Liver (tissue), 8 donors: ENCODE measurements at regions not wholly inside any gene's neighbourhood (a gene's known extent, or its start where the extent isn't known, plus 50 kb on each side); places are given as distances from the start of the nearest gene placed in this dataset.
"Not testable (repeated sequence)": the region's sequence is repeated elsewhere in the genome, so short reads cannot be mapped to it uniquely, and the experiment has no call there.

Source experiments
- DNase-seq: peaks from one replicate; pipeline ENCODE4 v3.0.0-alpha.2; 2017; ENCODE audit warnings: low spot score
- H3K27ac ChIP-seq, 2 donors: one replicate each; pipeline ENCODE4 v1.7.0; 2013; ENCODE audit warnings: inconsistent platforms in 2 of 2, low read length in 2 of 2, control low read depth in 1 of 2, low read depth in 1 of 2, mild to moderate bottlenecking in 1 of 2
- H3K27me3 ChIP-seq, 4 donors: one replicate each; pipeline versions ENCODE4 v1.6.1 to v1.7.0; 2013; ENCODE audit warnings: low read length in 3 of 4, inconsistent platforms in 1 of 4, mild to moderate bottlenecking in 1 of 4, moderate library complexity in 1 of 4; ENCODE audit not compliant: control insufficient read depth in 4 of 4, insufficient read depth in 4 of 4
- H3K36me3 ChIP-seq, 4 donors: one replicate each; pipeline versions ENCODE4 v1.6.1 to v1.7.0; 2013; ENCODE audit warnings: low read length in 3 of 4, mild to moderate bottlenecking in 3 of 4, low read depth in 1 of 4, moderate library complexity in 1 of 4; ENCODE audit not compliant: control insufficient read depth in 4 of 4, insufficient read depth in 3 of 4
- H3K4me1 ChIP-seq, 4 donors: one replicate each; pipeline versions ENCODE4 v1.6.1 to v1.7.0; 2013; ENCODE audit warnings: low read length in 3 of 4, mild to moderate bottlenecking in 3 of 4, moderate library complexity in 1 of 4; ENCODE audit not compliant: control insufficient read depth in 4 of 4, insufficient read depth in 4 of 4
- H3K4me3 ChIP-seq, 3 donors: one replicate each; pipeline versions ENCODE4 v1.6.1 to v1.7.0; 2013; ENCODE audit warnings: low read length in 3 of 3, control low read depth in 1 of 3, low read depth in 1 of 3, mild to moderate bottlenecking in 1 of 3
- H3K9ac ChIP-seq, 2 donors: one replicate each; pipeline ENCODE4 v1.7.0; 2013; ENCODE audit warnings: low read length in 2 of 2, mild to moderate bottlenecking in 2 of 2, moderate library complexity in 2 of 2, control low read depth in 1 of 2, low read depth in 1 of 2
- H3K9me3 ChIP-seq, 4 donors: one replicate each; pipeline versions ENCODE4 v1.6.1 to v1.7.0; 2013; ENCODE audit warnings: low read length in 3 of 4; ENCODE audit not compliant: control insufficient read depth in 4 of 4
- EGR1 ChIP-seq, 2 donors: IDR thresholded peaks; 2 replicates each; pipeline ENCODE4 v1.6.1; 2016 to 2018; ENCODE audit warnings: antibody characterized with exemption in 2 of 2, low read depth in 2 of 2
- FOXA1 ChIP-seq: IDR thresholded peaks from 2 replicates; pipeline ENCODE4 v1.6.1; 2016; ENCODE audit warnings: antibody characterized with exemption
- FOXA2 ChIP-seq: IDR thresholded peaks from 2 replicates; pipeline ENCODE4 v1.6.1; 2016; ENCODE audit warnings: antibody characterized with exemption
- GABPA ChIP-seq, 2 donors: IDR thresholded peaks in 1 of 2; conservative IDR thresholded peaks in 1 of 2; 2 replicates each; pipeline ENCODE4 v1.6.1; 2016; ENCODE audit warnings: antibody characterized with exemption in 2 of 2, mild to moderate bottlenecking in 1 of 2, moderate library complexity in 1 of 2
- HNF4A ChIP-seq, 2 donors: conservative IDR thresholded peaks; 2 replicates each; pipeline ENCODE4 v1.6.1; 2016; ENCODE audit warnings: antibody characterized with exemption in 2 of 2, mild to moderate bottlenecking in 2 of 2
- HNF4G ChIP-seq: IDR thresholded peaks from 2 replicates; pipeline ENCODE4 v1.6.1; 2016; ENCODE audit warnings: antibody characterized with exemption
- JUND ChIP-seq, 2 donors: IDR thresholded peaks; 2 replicates each; pipeline ENCODE4 v1.6.1; 2016; ENCODE audit warnings: antibody characterized with exemption in 2 of 2
- NR2F2 ChIP-seq: IDR thresholded peaks from 2 replicates; pipeline ENCODE4 v1.6.1; 2016; ENCODE audit warnings: antibody characterized with exemption
- RXRA ChIP-seq, 2 donors: IDR thresholded peaks; 2 replicates each; pipeline ENCODE4 v1.6.1; 2017 to 2018; ENCODE audit warnings: antibody characterized with exemption in 2 of 2, mild to moderate bottlenecking in 1 of 2
- SP1 ChIP-seq: IDR thresholded peaks from 2 replicates; pipeline ENCODE4 v1.6.1; 2018; ENCODE audit warnings: antibody characterized with exemption, mild to moderate bottlenecking
- YY1 ChIP-seq: IDR thresholded peaks from 2 replicates; pipeline ENCODE4 v1.6.1; 2016; ENCODE audit warnings: antibody characterized with exemption, mild to moderate bottlenecking
- WGBS: extraction: QIAGEN DNeasy Blood & Tissue Kit; methylation state at CpG from one replicate; pipeline ENCODE4 v1.1.7; 2013; 5-methylcytosine and 5-hydroxymethylcytosine counted together
- TF ChIP-seq, protein P1 (sequence below): fragments of 150-350 bp; IDR thresholded peaks from 2 replicates; pipeline ENCODE4 v1.5.1; 2017; ENCODE audit warnings: improper control_type of control experiment, low read depth, low read length; ENCODE audit not compliant: missing input control
- TF ChIP-seq, protein P2 (sequence below): IDR thresholded peaks from 2 replicates; pipeline ENCODE4 v1.6.1; 2016; ENCODE audit warnings: antibody characterized with exemption
- TF ChIP-seq, protein P3 (sequence below): IDR thresholded peaks from 2 replicates; pipeline ENCODE4 v1.6.1; 2016; ENCODE audit warnings: antibody characterized with exemption
- TF ChIP-seq, protein P4 (sequence below): IDR thresholded peaks from 2 replicates; pipeline ENCODE4 v1.6.1; 2016; ENCODE audit warnings: antibody characterized with exemption
- donor health status: healthy.
- donor health status: healthy.
- donor health status: healthy.
- donor health status: healthy.
- donor health status: healthy.

DNA sequence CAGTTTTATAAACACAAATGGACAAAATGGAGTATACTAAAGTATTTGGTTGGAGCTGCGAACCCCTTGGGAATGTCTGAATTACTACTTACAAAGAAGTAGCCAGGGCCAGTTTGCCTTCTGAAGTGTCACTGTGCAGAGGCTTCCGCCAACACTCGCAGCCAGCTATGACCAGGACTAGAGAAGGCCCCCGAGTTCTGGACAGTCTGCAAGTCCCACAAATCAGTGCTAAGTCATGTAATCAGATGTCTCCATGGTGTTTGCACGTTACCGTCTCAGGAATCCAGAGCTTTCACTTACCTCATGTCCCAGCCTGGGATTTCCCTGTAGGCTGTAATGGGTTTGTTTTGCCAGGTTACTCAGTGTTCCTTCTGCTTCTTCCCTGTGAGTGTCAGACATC is 106.6 kb upstream of the SPAG17 start:
- 83% methylated on average over 6 of the region's 6 CpGs for WGBS
- H3K9me3 ChIP-seq = no peaks in the 10 kb centered on the region
- no peak overlapping the region for H3K9ac ChIP-seq
- H3K27ac ChIP-seq = no peak overlapping the region
- H3K36me3 ChIP-seq = no peaks in the 10 kb centered on the region
- H3K27me3 ChIP-seq = no peaks in the 10 kb centered on the region
- H3K4me3 ChIP-seq = no peak overlapping the region
- TF ChIP-seq EGR1 (IDR thresholded peaks at IDR 0.05; ENCODE audit: low read depth in 2 of 2) = no peak
- TF ChIP-seq YY1 = no peak
- no peak for DNase-seq
- H3K4me1 ChIP-seq = no peaks in the 10 kb centered on the region

DNA sequence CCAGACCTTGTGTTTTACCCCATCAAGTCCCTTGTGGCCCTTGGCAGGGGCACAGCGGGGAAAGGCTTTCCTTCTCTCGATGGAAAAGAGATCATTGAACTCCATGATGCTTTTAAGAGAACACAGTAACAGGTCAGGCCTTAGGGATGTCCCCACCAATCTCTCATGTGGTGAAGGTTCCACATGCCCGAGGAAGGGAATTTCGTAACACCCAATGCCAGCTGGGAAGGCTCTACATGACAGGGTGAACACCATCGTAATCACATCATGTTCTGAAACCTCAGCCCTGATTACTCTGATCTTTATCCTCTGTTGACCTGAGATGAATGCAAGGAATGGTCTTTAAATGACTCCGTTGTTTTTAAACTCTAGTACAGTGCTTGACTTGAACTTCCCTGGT is 105.5 kb upstream of the SPAG17 start:
- Histone ChIP-seq H3K4me3 (no peak overlapping the region), H3K4me1 (no peaks in the 10 kb centered on the region), H3K27me3 (no peaks in the 10 kb centered on the region), H3K27ac (no peak overlapping the region), H3K9me3 (no peaks in the 10 kb centered on the region), H3K9ac (no peak overlapping the region), H3K36me3 (no peaks in the 10 kb centered on the region)
- TF ChIP-seq EGR1 (IDR thresholded peaks at IDR 0.05; ENCODE audit: low read depth in 2 of 2) (no peak), JUND (IDR thresholded peaks at IDR 0.05) (no peak), GABPA (IDR thresholded peaks at IDR 0.05 in 1 of 2, conservative IDR thresholded peaks at IDR 0.05 in 1 of 2) (no peak), FOXA1 (no peak), NR2F2 (no peak), HNF4A (conservative IDR thresholded peaks at IDR 0.05) (no peak), FOXA2 (no peak), HNF4G (no peak), YY1 (no peak), SP1 (no peak), RXRA (IDR thresholded peaks at IDR 0.05) (no peak)
- TF ChIP-seq, protein P1, sequence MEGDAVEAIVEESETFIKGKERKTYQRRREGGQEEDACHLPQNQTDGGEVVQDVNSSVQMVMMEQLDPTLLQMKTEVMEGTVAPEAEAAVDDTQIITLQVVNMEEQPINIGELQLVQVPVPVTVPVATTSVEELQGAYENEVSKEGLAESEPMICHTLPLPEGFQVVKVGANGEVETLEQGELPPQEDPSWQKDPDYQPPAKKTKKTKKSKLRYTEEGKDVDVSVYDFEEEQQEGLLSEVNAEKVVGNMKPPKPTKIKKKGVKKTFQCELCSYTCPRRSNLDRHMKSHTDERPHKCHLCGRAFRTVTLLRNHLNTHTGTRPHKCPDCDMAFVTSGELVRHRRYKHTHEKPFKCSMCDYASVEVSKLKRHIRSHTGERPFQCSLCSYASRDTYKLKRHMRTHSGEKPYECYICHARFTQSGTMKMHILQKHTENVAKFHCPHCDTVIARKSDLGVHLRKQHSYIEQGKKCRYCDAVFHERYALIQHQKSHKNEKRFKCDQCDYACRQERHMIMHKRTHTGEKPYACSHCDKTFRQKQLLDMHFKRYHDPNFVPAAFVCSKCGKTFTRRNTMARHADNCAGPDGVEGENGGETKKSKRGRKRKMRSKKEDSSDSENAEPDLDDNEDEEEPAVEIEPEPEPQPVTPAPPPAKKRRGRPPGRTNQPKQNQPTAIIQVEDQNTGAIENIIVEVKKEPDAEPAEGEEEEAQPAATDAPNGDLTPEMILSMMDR = no peak
- TF ChIP-seq, protein P2, sequence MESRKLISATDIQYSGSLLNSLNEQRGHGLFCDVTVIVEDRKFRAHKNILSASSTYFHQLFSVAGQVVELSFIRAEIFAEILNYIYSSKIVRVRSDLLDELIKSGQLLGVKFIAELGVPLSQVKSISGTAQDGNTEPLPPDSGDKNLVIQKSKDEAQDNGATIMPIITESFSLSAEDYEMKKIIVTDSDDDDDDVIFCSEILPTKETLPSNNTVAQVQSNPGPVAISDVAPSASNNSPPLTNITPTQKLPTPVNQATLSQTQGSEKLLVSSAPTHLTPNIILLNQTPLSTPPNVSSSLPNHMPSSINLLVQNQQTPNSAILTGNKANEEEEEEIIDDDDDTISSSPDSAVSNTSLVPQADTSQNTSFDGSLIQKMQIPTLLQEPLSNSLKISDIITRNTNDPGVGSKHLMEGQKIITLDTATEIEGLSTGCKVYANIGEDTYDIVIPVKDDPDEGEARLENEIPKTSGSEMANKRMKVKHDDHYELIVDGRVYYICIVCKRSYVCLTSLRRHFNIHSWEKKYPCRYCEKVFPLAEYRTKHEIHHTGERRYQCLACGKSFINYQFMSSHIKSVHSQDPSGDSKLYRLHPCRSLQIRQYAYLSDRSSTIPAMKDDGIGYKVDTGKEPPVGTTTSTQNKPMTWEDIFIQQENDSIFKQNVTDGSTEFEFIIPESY = no peak
- TF ChIP-seq, protein P3, sequence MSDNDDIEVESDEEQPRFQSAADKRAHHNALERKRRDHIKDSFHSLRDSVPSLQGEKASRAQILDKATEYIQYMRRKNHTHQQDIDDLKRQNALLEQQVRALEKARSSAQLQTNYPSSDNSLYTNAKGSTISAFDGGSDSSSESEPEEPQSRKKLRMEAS = no peak
- TF ChIP-seq, protein P4, sequence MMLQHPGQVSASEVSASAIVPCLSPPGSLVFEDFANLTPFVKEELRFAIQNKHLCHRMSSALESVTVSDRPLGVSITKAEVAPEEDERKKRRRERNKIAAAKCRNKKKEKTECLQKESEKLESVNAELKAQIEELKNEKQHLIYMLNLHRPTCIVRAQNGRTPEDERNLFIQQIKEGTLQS = no peak
- WGBS = 84% methylated on average over 6 of the region's 6 CpGs
- DNase-seq = no peak

DNA sequence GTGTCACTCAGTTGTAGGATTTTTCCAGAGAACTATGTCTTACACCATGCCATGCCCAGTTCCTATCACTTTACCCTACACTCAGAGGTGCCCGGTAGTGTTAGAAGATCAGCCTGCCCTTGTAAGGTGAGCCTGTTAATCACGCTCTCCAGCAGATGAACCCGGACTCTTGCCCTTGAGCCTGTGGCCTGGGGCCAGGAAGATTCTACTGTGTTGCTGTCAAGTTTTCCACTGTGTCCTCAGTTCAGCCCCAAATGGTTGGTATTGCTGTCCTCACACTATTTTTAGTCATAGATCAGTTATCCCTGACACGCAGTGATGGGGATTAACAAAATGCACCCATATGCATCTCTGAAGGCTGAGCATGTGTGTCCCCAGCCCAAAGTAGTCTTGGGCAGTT is 105.0 kb upstream of the SPAG17 start:
- Histone ChIP-seq H3K9me3 (no peaks in the 10 kb centered on the region), H3K27me3 (no peaks in the 10 kb centered on the region), H3K4me1 (no peaks in the 10 kb centered on the region), H3K36me3 (no peaks in the 10 kb centered on the region), H3K9ac (no peak overlapping the region), H3K4me3 (no peak overlapping the region), H3K27ac (no peak overlapping the region)
- 79% methylated on average over 4 of the region's 4 CpGs for WGBS
- DNase-seq = no peak
- TF ChIP-seq JUND (IDR thresholded peaks at IDR 0.05) (no peak), EGR1 (IDR thresholded peaks at IDR 0.05; ENCODE audit: low read depth in 2 of 2) (no peak), FOXA1 (no peak), NR2F2 (no peak), FOXA2 (no peak)
- TF ChIP-seq, protein P1 = no peak
- TF ChIP-seq, protein P2 = no peak

DNA sequence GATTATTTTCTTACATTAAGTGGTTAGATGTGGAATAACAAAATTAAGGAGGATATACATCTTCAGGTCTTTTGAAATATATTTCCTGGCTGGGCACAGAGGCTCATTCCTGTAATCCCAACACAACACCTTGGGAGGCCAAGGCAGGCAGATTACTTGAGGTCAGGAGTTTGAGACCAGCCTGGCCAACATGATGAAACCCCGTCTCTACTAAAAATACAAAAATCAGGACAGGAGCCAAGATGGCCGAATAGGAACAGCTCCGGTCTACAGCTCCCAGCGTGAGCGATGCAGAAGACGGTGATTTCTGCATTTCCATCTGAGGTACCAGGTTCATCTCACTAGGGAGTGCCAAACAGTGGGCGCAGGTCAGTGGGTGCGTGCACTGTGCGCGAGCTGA is 95.6 kb upstream of the SPAG17 start:
- H3K27me3 ChIP-seq, H3K9ac ChIP-seq, H3K9me3 ChIP-seq, H3K4me1 ChIP-seq, DNase-seq, H3K36me3 ChIP-seq, H3K4me3 ChIP-seq, H3K27ac ChIP-seq: not testable (repeated sequence)
- WGBS = 91% methylated on average over 10 of the region's 10 CpGs
